H1 (cell line): ENCODE measurements at regions not wholly inside any gene's neighbourhood (a gene's known extent, or its start where the extent isn't known, plus 50 kb on each side); places are given as distances from the start of the nearest gene placed in this dataset.

Experiments
- CTCF ChIA-PET: fragments of 300-600 bp; sonication (Branson Sonifier 250); formaldehyde crosslinking; loops from one replicate; lab custom pipeline; 2021; ENCODE audit not compliant: partially characterized antibody; lab: Charles Lee
- POLR2A ChIA-PET: fragments of 300-600 bp; sonication (Branson Sonifier 250); formaldehyde crosslinking; loops from one replicate; lab custom pipeline; 2021; ENCODE audit warnings: inconsistent platforms; ENCODE audit not compliant: partially characterized antibody; lab: Charles Lee
- DNase-seq, 2 experiments: peaks; one replicate each; pipeline versions ENCODE4 v3.0.0 to v3.0.0-alpha.2; 2010 to 2022; ENCODE audit warnings: low spot score in 2 of 2, low read depth in 1 of 2, mixed read lengths in 1 of 2
- FAIRE-seq: peaks from 2 replicates; lab custom pipeline; 2011; peaks lifted over from hg19 to GRCh38; lab: Jason Lieb, UNC
- H2AFZ ChIP-seq: 2 replicates; pipeline ENCODE4 v1.8.1; 2012; ENCODE audit warnings: low read length, inconsistent platforms
- H2AK5ac ChIP-seq: 2 replicates; pipeline ENCODE4 v1.6.1; 2013; ENCODE audit warnings: low read depth, low read length
- H2BK120ac ChIP-seq: replicated peaks from 2 replicates; pipeline ENCODE3; 2013; ENCODE audit warnings: low read depth, low read length, inconsistent platforms
- H2BK12ac ChIP-seq: 2 replicates; pipeline ENCODE4 v1.6.1; 2013; ENCODE audit warnings: low read depth, low read length
- H2BK15ac ChIP-seq: 2 replicates; pipeline ENCODE4 v1.6.1; 2013; ENCODE audit warnings: low read length
- H2BK20ac ChIP-seq: 2 replicates; pipeline ENCODE4 v1.6.1; 2013; ENCODE audit warnings: low read length
- H2BK5ac ChIP-seq: 2 replicates; pipeline ENCODE4 v1.6.1; 2013; ENCODE audit warnings: low read depth, low read length
- H3K14ac ChIP-seq: 2 replicates; pipeline ENCODE4 v1.6.1; 2013; ENCODE audit warnings: inconsistent platforms; ENCODE audit not compliant: insufficient read length
- H3K18ac ChIP-seq: 2 replicates; pipeline ENCODE4 v1.6.1; 2013; ENCODE audit warnings: low read length; ENCODE audit errors: extremely low read depth
- H3K23ac ChIP-seq: 2 replicates; pipeline ENCODE4 v1.6.1; 2013; ENCODE audit warnings: inconsistent platforms; ENCODE audit not compliant: insufficient read length
- H3K23me2 ChIP-seq: 2 replicates; pipeline ENCODE4 v1.6.1; 2013; ENCODE audit warnings: low read depth, low read length
- H3K27ac ChIP-seq: 2 replicates; pipeline ENCODE4 v1.6.1; 2011; ENCODE audit warnings: low read depth, low read length, inconsistent platforms
- H3K27me3 ChIP-seq, 4 experiments: replicated peaks in 1 of 4; 1 replicate in 1 of 4; 2 replicates in 3 of 4; pipeline versions ENCODE4 v1.6.1 to v1.8.1; 2011 to 2013; ENCODE audit warnings: low read length in 3 of 4, mild to moderate bottlenecking in 3 of 4, inconsistent platforms in 2 of 4, mixed read lengths in 2 of 4, moderate library complexity in 1 of 4; ENCODE audit not compliant: control insufficient read depth in 3 of 4, insufficient read depth in 3 of 4; ENCODE audit errors: extremely low read depth in 1 of 4
- H3K36me3 ChIP-seq, 4 experiments: 2 replicates each; pipeline versions ENCODE4 v1.6.1 to v1.8.1; 2011 to 2013; ENCODE audit warnings: mild to moderate bottlenecking in 4 of 4, low read length in 3 of 4, moderate library complexity in 2 of 4, control low read depth in 1 of 4, inconsistent platforms in 1 of 4; ENCODE audit not compliant: insufficient read depth in 4 of 4, control insufficient read depth in 2 of 4
- H3K4ac ChIP-seq: replicated peaks from 2 replicates; pipeline ENCODE3; 2013; ENCODE audit warnings: low read length, low read depth, mixed read lengths, inconsistent platforms; ENCODE audit not compliant: insufficient read length
- H3K4me1 ChIP-seq, 4 experiments: replicated peaks in 1 of 4; 1 replicate in 1 of 4; 2 replicates in 3 of 4; pipeline versions ENCODE4 v1.6.1 to v1.8.1; 2011 to 2013; ENCODE audit warnings: low read length in 3 of 4, inconsistent platforms in 2 of 4, mixed read lengths in 1 of 4; ENCODE audit not compliant: insufficient read depth in 4 of 4, control insufficient read depth in 3 of 4
- H3K4me2 ChIP-seq, 2 experiments: 2 replicates each; pipeline versions ENCODE4 v1.6.1 to v1.8.1; 2011 to 2013; ENCODE audit warnings: low read depth in 2 of 2, low read length in 2 of 2, control low read depth in 1 of 2, inconsistent platforms in 1 of 2, mild to moderate bottlenecking in 1 of 2; ENCODE audit not compliant: insufficient read depth in 1 of 2
- H3K4me3 ChIP-seq, 4 experiments: fragments of 200-600, 300-600 bp in 1 of 4; sonication (generic), shearing (Covaris generic), sonication (Bioruptor Twin) in 1 of 4; 2 replicates each; pipeline versions ENCODE4 v1.5.1 to v1.8.1; 2011 to 2016; ENCODE audit warnings: low read length in 4 of 4, low read depth in 3 of 4, control low read depth in 2 of 4, inconsistent platforms in 2 of 4, mild to moderate bottlenecking in 2 of 4, mixed read lengths in 1 of 4, moderate library complexity in 1 of 4; ENCODE audit not compliant: insufficient read depth in 2 of 4; ENCODE audit errors: extremely low read depth in 1 of 4
- H3K56ac ChIP-seq: replicated peaks from 2 replicates; pipeline ENCODE3; 2013; ENCODE audit warnings: low read depth, mild to moderate bottlenecking, mixed read lengths, low read length, inconsistent platforms; ENCODE audit not compliant: insufficient read length
- H3K79me1 ChIP-seq: 2 replicates; pipeline ENCODE4 v1.6.1; 2013; ENCODE audit warnings: low read depth, low read length, control low read depth
- H3K79me2 ChIP-seq, 2 experiments: 2 replicates each; pipeline versions ENCODE4 v1.6.1 to v1.8.1; 2012 to 2013; ENCODE audit warnings: low read length in 2 of 2, mild to moderate bottlenecking in 2 of 2, inconsistent platforms in 1 of 2; ENCODE audit not compliant: insufficient read depth in 2 of 2, control insufficient read depth in 1 of 2
- H3K9ac ChIP-seq, 4 experiments: replicated peaks in 1 of 4; 1 replicate in 1 of 4; 2 replicates in 3 of 4; pipeline versions ENCODE4 v1.6.1 to v1.8.1; 2011 to 2013; ENCODE audit warnings: low read depth in 3 of 4, low read length in 3 of 4, control low read depth in 2 of 4, mild to moderate bottlenecking in 2 of 4, moderate library complexity in 2 of 4, inconsistent platforms in 1 of 4; ENCODE audit errors: extremely low read depth in 1 of 4
- H3K9me3 ChIP-seq, 2 experiments: 2 replicates each; pipeline versions ENCODE4 v1.6.1 to v1.8.1; 2012 to 2013; ENCODE audit warnings: mild to moderate bottlenecking in 2 of 2, moderate library complexity in 2 of 2, control low read depth in 1 of 2, inconsistent platforms in 1 of 2, low read depth in 1 of 2, low read length in 1 of 2, mixed read lengths in 1 of 2; ENCODE audit not compliant: insufficient read depth in 2 of 2
- H4K20me1 ChIP-seq, 2 experiments: replicated peaks in 1 of 2; 2 replicates each; pipeline versions ENCODE3 to v1.8.1; 2011 to 2013; ENCODE audit warnings: inconsistent platforms in 2 of 2, low read length in 2 of 2, mild to moderate bottlenecking in 1 of 2; ENCODE audit not compliant: insufficient read depth in 2 of 2, control insufficient read depth in 1 of 2
- H4K5ac ChIP-seq: 2 replicates; pipeline ENCODE4 v1.6.1; 2013; ENCODE audit warnings: low read length, low read depth, mixed read lengths, inconsistent platforms; ENCODE audit not compliant: insufficient read length
- H4K8ac ChIP-seq: 2 replicates; pipeline ENCODE4 v1.8.0; 2013; ENCODE audit warnings: mild to moderate bottlenecking, moderate library complexity, low read length, inconsistent platforms; ENCODE audit not compliant: insufficient read depth; ENCODE audit errors: extremely low read depth
- H4K91ac ChIP-seq: replicated peaks from 2 replicates; pipeline ENCODE3; 2013; ENCODE audit warnings: low read length, mixed read lengths, inconsistent platforms; ENCODE audit not compliant: insufficient read length
- BRCA1 ChIP-seq: IDR thresholded peaks from 2 replicates; pipeline ENCODE4 v1.6.1; 2012; ENCODE audit warnings: low read depth, low read length, improper control_type of control experiment
- CEBPB ChIP-seq: IDR thresholded peaks from 2 replicates; pipeline ENCODE4 v1.6.1; 2012; ENCODE audit warnings: low read depth, low read length
- NRF1 ChIP-seq: IDR thresholded peaks from 2 replicates; pipeline ENCODE4 v1.6.1; 2011; ENCODE audit warnings: mild to moderate bottlenecking, low read depth, low read length, improper control_type of control experiment
- PHF8 ChIP-seq: fragments of 200-600 bp; sonication (generic); conservative IDR thresholded peaks from 2 replicates; pipeline ENCODE4 v1.7.1; 2012; ENCODE audit warnings: low read depth, mild to moderate bottlenecking, inconsistent platforms, low read length, moderate library complexity
- POLR2A ChIP-seq, 2 experiments: IDR thresholded peaks; 1 replicate in 1 of 2; 2 replicates in 1 of 2; pipeline ENCODE4 v1.6.1; 2011; ENCODE audit warnings: low read depth in 2 of 2, low read length in 2 of 2, mild to moderate bottlenecking in 2 of 2; ENCODE audit errors: control extremely low read depth in 1 of 2
- POU5F1 ChIP-seq: IDR thresholded peaks from 2 replicates; pipeline ENCODE4 v1.6.1; 2011; ENCODE audit warnings: low read depth, mild to moderate bottlenecking, low read length, moderate library complexity
- RAD21 ChIP-seq, 2 experiments: IDR thresholded peaks in 1 of 2; conservative IDR thresholded peaks in 1 of 2; 2 replicates each; pipeline ENCODE4 v1.6.1; 2011; ENCODE audit warnings: low read depth in 2 of 2, low read length in 2 of 2, improper control_type of control experiment in 1 of 2, inconsistent platforms in 1 of 2, mild to moderate bottlenecking in 1 of 2, moderate library complexity in 1 of 2
- SIN3A ChIP-seq, 2 experiments: IDR thresholded peaks in 1 of 2; conservative IDR thresholded peaks in 1 of 2; 2 replicates each; pipeline ENCODE4 v1.6.1; 2011 to 2012; ENCODE audit warnings: low read length in 2 of 2, improper control_type of control experiment in 1 of 2, low read depth in 1 of 2, mild to moderate bottlenecking in 1 of 2
- SIRT6 ChIP-seq: IDR thresholded peaks from one replicate; pipeline ENCODE4 v1.7.1; 2012; ENCODE audit warnings: low read length, inconsistent platforms
- SP1 ChIP-seq: IDR thresholded peaks from 2 replicates; pipeline ENCODE4 v1.6.1; 2011; ENCODE audit warnings: low read depth, low read length
- SUZ12 ChIP-seq: fragments of 200-600 bp; sonication (generic); IDR thresholded peaks from 2 replicates; pipeline ENCODE4 v1.6.1; 2012; ENCODE audit warnings: mild to moderate bottlenecking, inconsistent platforms, low read length, moderate library complexity, mixed read lengths
- TCF12 ChIP-seq: IDR thresholded peaks from 2 replicates; pipeline ENCODE4 v1.6.1; 2011; ENCODE audit warnings: low read depth, mild to moderate bottlenecking, low read length
- ZNF274 ChIP-seq: IDR thresholded peaks from 2 replicates; pipeline ENCODE4 v1.7.0; 2012; ENCODE audit warnings: low read length, borderline replicate concordance; ENCODE audit errors: extremely low read depth
- WGBS, 2 experiments: shearing (Covaris generic) in 1 of 2; methylation state at CpG; one replicate each; pipeline versions ENCODE4 v1.1.6 to v1.1.7; 2013 to 2015; ENCODE audit warnings: low lambda C conversion rate in 2 of 2, mixed read lengths in 2 of 2, inconsistent platforms in 1 of 2, low coverage in 1 of 2, missing lambda C conversion rate in 1 of 2; ENCODE audit not compliant: insufficient replicate concordance in 2 of 2, insufficient coverage in 1 of 2, insufficient read length in 1 of 2; ENCODE audit errors: extremely low coverage in 1 of 2, missing lambda C conversion rate in 1 of 2; 5-methylcytosine and 5-hydroxymethylcytosine counted together
- TF ChIP-seq, protein P1 (sequence below): IDR thresholded peaks from 2 replicates; pipeline ENCODE4 v1.6.1; 2012; ENCODE audit warnings: inconsistent platforms
- TF ChIP-seq, protein P2 (sequence below): IDR thresholded peaks from 2 replicates; pipeline ENCODE4 v1.6.1; 2011; ENCODE audit warnings: low read depth, mild to moderate bottlenecking, low read length; ENCODE audit not compliant: insufficient read depth

DNA sequence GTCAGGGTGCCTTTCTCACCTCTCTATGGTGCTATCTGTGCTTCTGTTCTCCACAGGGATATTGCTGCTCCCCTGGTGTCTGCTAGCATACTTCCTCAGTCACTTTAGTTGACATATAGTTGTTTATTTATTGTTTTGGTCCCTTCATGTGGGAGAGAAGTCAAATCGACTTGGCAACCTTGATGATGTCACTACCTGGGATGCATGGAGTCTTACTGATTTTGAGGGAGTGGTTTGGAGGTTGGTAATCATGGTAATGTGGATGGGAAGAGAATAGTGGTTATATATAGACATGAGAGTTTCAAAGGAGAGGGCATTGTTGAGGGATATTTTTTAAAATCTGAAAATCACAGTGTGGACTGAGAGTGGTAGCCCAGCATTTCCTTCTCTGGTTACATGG, 73.6 kb upstream of the FBXO33 start:
- Histone ChIP-seq H2BK120ac (no peak overlapping the region), H3K14ac (no peak overlapping the region), H3K23me2 (no peaks in the 10 kb centered on the region), H4K5ac (no peak overlapping the region), H2BK20ac (no peak overlapping the region), H4K20me1 (no peaks in the 10 kb centered on the region), H3K36me3 (no peaks in the 10 kb centered on the region), H2BK5ac (no peak overlapping the region), H3K23ac (no peak overlapping the region), H3K18ac (no peak overlapping the region), H3K79me2 (no peaks in the 10 kb centered on the region), H3K79me1 (no peaks in the 10 kb centered on the region), H3K4me2 (no peak overlapping the region), H3K27me3 (no peaks in the 10 kb centered on the region), H3K9ac (no peak overlapping the region), H3K27ac (no peak overlapping the region), H2AFZ (no peak overlapping the region), H3K56ac (no peak overlapping the region), H4K8ac (no peak overlapping the region), H3K9me3 (peaks cover 4 to 9% of the 10 kb centered on the region in 2 experiments; a peak in 2 of 4 replicates), H3K4me3 (no peak overlapping the region), H2BK12ac (no peak overlapping the region), H4K91ac (no peak overlapping the region), H3K4me1 (no peaks in the 10 kb centered on the region), H2AK5ac (no peak overlapping the region), H3K4ac (no peak overlapping the region), H2BK15ac (no peak overlapping the region)
- DNase-seq (no peak), FAIRE-seq (no peak)
- POLR2A ChIA-PET, result no interaction called here
- CTCF ChIA-PET, result interaction anchor here (1.5 kb wide), 1 partner anchor 15 kb away, joined by 5 read pairs; no protein-coding TSS in a partner anchor
- 80% methylated on average over 1 of the region's 1 CpG; no CpG with 5 or more reads in 1 of the 2 experiments for WGBS, 2 experiments
- TF ChIP-seq SUZ12, result no peak
- no peak for TF ChIP-seq NRF1
- TF ChIP-seq SP1, result no peak
- no peak for TF ChIP-seq BRCA1
- TF ChIP-seq SIRT6, result no peak
- TF ChIP-seq POU5F1, result no peak
- no peak for TF ChIP-seq TCF12
- TF ChIP-seq POLR2A (IDR thresholded peaks at IDR 0.05; ENCODE audit: control extremely low read depth in 1 of 2, low read depth in 2 of 2, low read length in 2 of 2), result no peak
- TF ChIP-seq SIN3A (conservative IDR thresholded peaks at IDR 0.05 in 1 of 2, IDR thresholded peaks at IDR 0.05 in 1 of 2; ENCODE audit: low read depth in 1 of 2, low read length in 2 of 2), result no peak
- TF ChIP-seq, protein P1, sequence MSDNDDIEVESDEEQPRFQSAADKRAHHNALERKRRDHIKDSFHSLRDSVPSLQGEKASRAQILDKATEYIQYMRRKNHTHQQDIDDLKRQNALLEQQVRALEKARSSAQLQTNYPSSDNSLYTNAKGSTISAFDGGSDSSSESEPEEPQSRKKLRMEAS, result no peak
- TF ChIP-seq PHF8, result no peak
- no peak for TF ChIP-seq RAD21 (IDR thresholded peaks at IDR 0.05 in 1 of 2, conservative IDR thresholded peaks at IDR 0.05 in 1 of 2; ENCODE audit: low read depth in 2 of 2, low read length in 2 of 2)
- no peak for TF ChIP-seq ZNF274
- TF ChIP-seq, protein P2, sequence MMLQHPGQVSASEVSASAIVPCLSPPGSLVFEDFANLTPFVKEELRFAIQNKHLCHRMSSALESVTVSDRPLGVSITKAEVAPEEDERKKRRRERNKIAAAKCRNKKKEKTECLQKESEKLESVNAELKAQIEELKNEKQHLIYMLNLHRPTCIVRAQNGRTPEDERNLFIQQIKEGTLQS, result no peak
- TF ChIP-seq CEBPB, result no peak
